ENCODE measurements at regions not wholly inside any gene's neighbourhood (a gene's known extent, or its start where the extent isn't known, plus 50 kb on each side); places are given as distances from the start of the nearest gene placed in this dataset.

DNA sequence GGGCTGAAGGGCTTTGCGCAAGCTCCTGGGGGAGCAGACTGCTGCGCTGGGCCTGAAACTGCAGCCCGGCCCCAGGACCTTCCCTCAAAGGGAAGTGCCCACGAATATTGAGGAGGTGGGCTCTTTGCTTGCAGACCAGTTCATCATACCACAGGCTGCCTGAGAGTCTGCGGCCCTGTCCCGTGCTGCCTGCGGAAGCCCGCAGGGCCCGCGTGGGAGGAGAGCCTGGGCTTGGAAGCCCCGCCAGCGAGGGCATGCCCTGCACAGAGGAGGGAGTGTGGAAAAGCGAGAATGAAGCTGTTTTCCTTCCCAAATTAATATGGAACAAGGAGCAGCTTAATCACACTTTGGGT lies 83.6 kb upstream of the MKI67 start:
- TF ChIP-seq POLR2A (IDR thresholded peaks at IDR 0.05): no peak
- TF ChIP-seq, protein P1, sequence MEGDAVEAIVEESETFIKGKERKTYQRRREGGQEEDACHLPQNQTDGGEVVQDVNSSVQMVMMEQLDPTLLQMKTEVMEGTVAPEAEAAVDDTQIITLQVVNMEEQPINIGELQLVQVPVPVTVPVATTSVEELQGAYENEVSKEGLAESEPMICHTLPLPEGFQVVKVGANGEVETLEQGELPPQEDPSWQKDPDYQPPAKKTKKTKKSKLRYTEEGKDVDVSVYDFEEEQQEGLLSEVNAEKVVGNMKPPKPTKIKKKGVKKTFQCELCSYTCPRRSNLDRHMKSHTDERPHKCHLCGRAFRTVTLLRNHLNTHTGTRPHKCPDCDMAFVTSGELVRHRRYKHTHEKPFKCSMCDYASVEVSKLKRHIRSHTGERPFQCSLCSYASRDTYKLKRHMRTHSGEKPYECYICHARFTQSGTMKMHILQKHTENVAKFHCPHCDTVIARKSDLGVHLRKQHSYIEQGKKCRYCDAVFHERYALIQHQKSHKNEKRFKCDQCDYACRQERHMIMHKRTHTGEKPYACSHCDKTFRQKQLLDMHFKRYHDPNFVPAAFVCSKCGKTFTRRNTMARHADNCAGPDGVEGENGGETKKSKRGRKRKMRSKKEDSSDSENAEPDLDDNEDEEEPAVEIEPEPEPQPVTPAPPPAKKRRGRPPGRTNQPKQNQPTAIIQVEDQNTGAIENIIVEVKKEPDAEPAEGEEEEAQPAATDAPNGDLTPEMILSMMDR (IDR thresholded peaks at IDR 0.05): no peak
